ENCODE measurements at regions not wholly inside any gene's neighbourhood (a gene's known extent, or its start where the extent isn't known, plus 50 kb on each side); places are given as distances from the start of the nearest gene placed in this dataset.

DNA sequence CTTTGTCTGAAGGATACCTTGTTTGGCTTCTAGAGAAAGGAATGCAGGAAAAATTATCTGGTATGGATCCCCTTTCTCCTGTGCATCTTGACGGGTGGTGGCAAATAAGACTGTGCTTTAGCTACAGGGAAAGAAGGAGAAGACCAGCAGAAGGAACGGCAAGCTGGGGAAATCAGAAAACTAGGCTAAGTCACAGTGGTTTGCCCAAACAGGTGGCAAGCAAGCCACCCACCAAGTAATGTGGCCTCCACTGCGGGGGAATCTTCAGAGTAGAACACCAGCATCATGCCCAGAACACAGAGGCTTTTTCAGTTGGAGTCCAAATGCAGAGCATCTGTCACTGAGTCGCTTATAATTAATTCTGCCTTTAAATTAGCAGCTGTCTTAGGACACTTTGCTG, 282.8 kb downstream of the PHF14 start:
- no peak overlapping the region for H3K27ac ChIP-seq
- no peak for TF ChIP-seq POLR2A (IDR thresholded peaks at IDR 0.05)
- TF ChIP-seq, protein P1, sequence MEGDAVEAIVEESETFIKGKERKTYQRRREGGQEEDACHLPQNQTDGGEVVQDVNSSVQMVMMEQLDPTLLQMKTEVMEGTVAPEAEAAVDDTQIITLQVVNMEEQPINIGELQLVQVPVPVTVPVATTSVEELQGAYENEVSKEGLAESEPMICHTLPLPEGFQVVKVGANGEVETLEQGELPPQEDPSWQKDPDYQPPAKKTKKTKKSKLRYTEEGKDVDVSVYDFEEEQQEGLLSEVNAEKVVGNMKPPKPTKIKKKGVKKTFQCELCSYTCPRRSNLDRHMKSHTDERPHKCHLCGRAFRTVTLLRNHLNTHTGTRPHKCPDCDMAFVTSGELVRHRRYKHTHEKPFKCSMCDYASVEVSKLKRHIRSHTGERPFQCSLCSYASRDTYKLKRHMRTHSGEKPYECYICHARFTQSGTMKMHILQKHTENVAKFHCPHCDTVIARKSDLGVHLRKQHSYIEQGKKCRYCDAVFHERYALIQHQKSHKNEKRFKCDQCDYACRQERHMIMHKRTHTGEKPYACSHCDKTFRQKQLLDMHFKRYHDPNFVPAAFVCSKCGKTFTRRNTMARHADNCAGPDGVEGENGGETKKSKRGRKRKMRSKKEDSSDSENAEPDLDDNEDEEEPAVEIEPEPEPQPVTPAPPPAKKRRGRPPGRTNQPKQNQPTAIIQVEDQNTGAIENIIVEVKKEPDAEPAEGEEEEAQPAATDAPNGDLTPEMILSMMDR (IDR thresholded peaks at IDR 0.05): no peak
- no peak for TF ChIP-seq EP300 (IDR thresholded peaks at IDR 0.05)
- WGBS, 2 donors: 92 to 93% methylated on average over 4 of the region's 4 CpGs
- no peak for DNase-seq (ENCODE audit: low spot score in 2 of 2)
- no peaks in the 10 kb centered on the region for H3K9me3 ChIP-seq
- no peaks in the 10 kb centered on the region for H3K4me1 ChIP-seq
- H3K36me3 ChIP-seq: no peaks in the 10 kb centered on the region
- H3K27me3 ChIP-seq: no peaks in the 10 kb centered on the region
- no peak overlapping the region for H3K4me3 ChIP-seq

DNA sequence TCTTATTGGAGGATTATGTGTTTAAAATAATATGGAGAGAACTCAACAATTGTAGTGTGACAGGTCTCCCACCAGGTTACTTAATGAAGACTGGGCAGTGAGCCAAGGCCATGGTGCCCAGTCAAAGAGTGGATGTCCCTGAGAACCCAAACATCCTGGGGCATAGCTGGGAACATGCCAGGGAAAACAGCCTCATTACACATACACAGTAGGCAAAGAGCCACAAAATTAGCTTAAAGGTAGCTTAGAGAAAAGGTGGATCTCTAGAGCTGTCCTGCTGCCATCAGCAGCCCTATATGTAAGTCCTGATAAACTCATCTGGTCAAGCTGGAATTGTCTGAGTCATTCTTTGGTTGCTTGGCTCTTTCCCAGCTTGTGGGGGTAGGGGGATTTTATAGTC, 287.8 kb downstream of the PHF14 start:
- DNase-seq (ENCODE audit: low spot score in 2 of 2): no peak
- no peak overlapping the region for H3K4me3 ChIP-seq
- TF ChIP-seq EP300 (IDR thresholded peaks at IDR 0.05) (no peak), POLR2A (IDR thresholded peaks at IDR 0.05) (no peak)
- TF ChIP-seq, protein P1 (IDR thresholded peaks at IDR 0.05): no peak
- H3K9me3 ChIP-seq: peaks cover 0 to 4% (median 0%) of the 10 kb centered on the region in 4 donors
- H3K4me1 ChIP-seq: no peaks in the 10 kb centered on the region
- no peaks in the 10 kb centered on the region for H3K36me3 ChIP-seq
- H3K27ac ChIP-seq: no peak overlapping the region
- no peaks in the 10 kb centered on the region for H3K27me3 ChIP-seq

DNA sequence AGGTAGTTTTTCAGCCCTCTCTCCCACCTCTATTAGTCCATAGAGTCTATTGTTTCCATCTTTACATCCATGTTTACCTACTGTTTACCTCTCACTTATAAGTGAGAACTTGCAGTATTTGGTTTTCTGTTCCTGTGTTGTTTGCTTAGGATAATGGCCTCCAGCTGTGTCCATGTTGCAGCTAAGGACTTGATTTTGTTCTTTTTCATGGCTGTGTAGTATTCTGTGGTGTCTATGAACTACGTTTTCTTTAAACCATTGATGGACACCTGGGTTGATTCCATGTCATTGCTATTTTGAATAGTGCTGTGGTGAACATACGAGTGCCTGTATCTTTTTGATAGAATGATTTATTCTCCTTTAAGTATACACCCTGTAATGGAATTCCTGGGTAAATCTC, 292.4 kb downstream of the PHF14 start:
- WGBS, 2 donors: 87 to 91% methylated on average over 2 of the region's 2 CpGs
- H3K4me3 ChIP-seq: no peak overlapping the region
- H3K36me3 ChIP-seq: no peaks in the 10 kb centered on the region
- no peak for DNase-seq (ENCODE audit: low spot score in 2 of 2)
- peaks cover 0 to 4% (median 0%) of the 10 kb centered on the region in 4 donors for H3K9me3 ChIP-seq
- TF ChIP-seq, protein P1 (IDR thresholded peaks at IDR 0.05): no peak
- TF ChIP-seq EP300 (IDR thresholded peaks at IDR 0.05) (no peak), POLR2A (IDR thresholded peaks at IDR 0.05) (no peak)
- H3K27me3 ChIP-seq: no peaks in the 10 kb centered on the region
- no peak overlapping the region for H3K27ac ChIP-seq
- no peaks in the 10 kb centered on the region for H3K4me1 ChIP-seq

DNA sequence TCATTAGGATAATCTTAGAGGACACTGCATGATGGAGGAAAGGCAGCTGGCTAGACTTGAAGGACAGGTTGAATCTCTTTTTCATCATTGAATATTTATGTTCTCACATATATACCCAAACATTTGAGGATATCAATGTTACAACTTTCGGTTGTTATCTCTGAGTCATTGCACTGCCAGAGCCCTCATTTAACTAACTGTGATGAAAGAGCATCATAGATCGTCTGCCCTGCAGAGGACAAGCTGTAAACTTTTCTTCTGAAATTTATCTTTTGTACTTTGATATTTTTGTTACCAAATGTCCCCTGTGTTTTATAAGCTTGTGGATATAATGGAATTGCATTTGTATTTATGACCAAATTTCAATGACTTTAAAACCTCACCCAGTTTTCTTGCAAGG, 298.7 kb downstream of the PHF14 start:
- no peak for DNase-seq (ENCODE audit: low spot score in 2 of 2)
- TF ChIP-seq, protein P1 (IDR thresholded peaks at IDR 0.05): no peak
- TF ChIP-seq EP300 (IDR thresholded peaks at IDR 0.05): no peak
- no peak for TF ChIP-seq POLR2A (IDR thresholded peaks at IDR 0.05)
- Histone ChIP-seq H3K27me3 (no peaks in the 10 kb centered on the region), H3K4me3 (no peak overlapping the region), H3K4me1 (no peaks in the 10 kb centered on the region), H3K36me3 (no peaks in the 10 kb centered on the region), H3K9me3 (no peaks in the 10 kb centered on the region), H3K27ac (no peak overlapping the region)
- 78 to 82% methylated on average over 2 of the region's 2 CpGs for WGBS, 2 donors

DNA sequence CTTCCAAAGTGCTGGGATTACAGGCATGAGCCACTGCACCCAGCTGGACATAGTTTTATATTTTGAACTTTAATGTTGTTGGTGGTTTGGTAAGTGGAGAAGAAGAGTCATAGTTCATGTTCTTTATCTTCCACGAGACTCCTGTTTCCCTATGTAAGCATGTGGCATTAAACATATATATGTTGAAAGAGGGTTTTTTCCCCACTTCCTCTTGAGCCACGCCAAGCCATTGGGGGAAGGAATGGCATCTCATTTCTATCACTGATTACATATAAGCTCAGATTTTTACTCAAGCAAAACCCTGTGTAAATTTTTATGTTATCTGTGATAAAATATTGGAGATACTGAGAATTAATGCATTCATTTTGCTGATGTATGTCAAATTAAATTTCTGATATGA, 300.4 kb downstream of the PHF14 start:
- no peaks in the 10 kb centered on the region for H3K36me3 ChIP-seq
- WGBS, 2 donors: 76 to 82% methylated on average over 2 of the region's 2 CpGs
- H3K27me3 ChIP-seq: no peaks in the 10 kb centered on the region

More for the DNA sequence above, 300.4 kb downstream of the PHF14 start:
- DNase-seq (ENCODE audit: low spot score in 2 of 2): no peak
- Histone ChIP-seq H3K9me3 (no peaks in the 10 kb centered on the region), H3K4me1 (no peaks in the 10 kb centered on the region), H3K27ac (no peak overlapping the region), H3K4me3 (no peak overlapping the region)
- TF ChIP-seq EP300 (IDR thresholded peaks at IDR 0.05) (no peak), POLR2A (IDR thresholded peaks at IDR 0.05) (no peak)
- TF ChIP-seq, protein P1 (IDR thresholded peaks at IDR 0.05): no peak

Measured in tibial nerve (tissue), 4 donors.